GM12891 (cell line): ENCODE measurements at regions not wholly inside any gene's neighbourhood (a gene's known extent, or its start where the extent isn't known, plus 50 kb on each side); places are given as distances from the start of the nearest gene placed in this dataset.

Source experiments
- DNase-seq: peaks from one replicate; pipeline ENCODE4 v3.0.0; 2011; ENCODE audit warnings: low spot score; ENCODE audit not compliant: insufficient read length
- FAIRE-seq: peaks from 2 replicates; lab custom pipeline; 2011; peaks lifted over from hg19 to GRCh38; lab: Jason Lieb, UNC
- PAX5 ChIP-seq: IDR thresholded peaks from 2 replicates; pipeline ENCODE4 v1.6.1; 2011; ENCODE audit warnings: low read length, moderate library complexity, mild to moderate bottlenecking; ENCODE audit not compliant: insufficient read depth, severe bottlenecking
- POLR2A ChIP-seq: IDR thresholded peaks from 2 replicates; pipeline ENCODE4 v1.6.1; 2011; ENCODE audit warnings: low read depth, low read length, control low read depth
- POLR2AphosphoS5 ChIP-seq: IDR thresholded peaks from 2 replicates; pipeline ENCODE4 v1.6.1; 2011; ENCODE audit warnings: low read depth, low read length, control low read depth
- POU2F2 ChIP-seq: IDR thresholded peaks from 2 replicates; pipeline ENCODE4 v1.6.1; 2011; ENCODE audit warnings: low read depth, mild to moderate bottlenecking, control low read depth, low read length, moderate library complexity
- SPI1 ChIP-seq: IDR thresholded peaks from 2 replicates; pipeline ENCODE4 v1.6.1; 2011; ENCODE audit warnings: low read depth, low read length, control low read depth
- TAF1 ChIP-seq: IDR thresholded peaks from 2 replicates; pipeline ENCODE4 v1.6.1; 2011; ENCODE audit warnings: low read depth, low read length, control low read depth

DNA sequence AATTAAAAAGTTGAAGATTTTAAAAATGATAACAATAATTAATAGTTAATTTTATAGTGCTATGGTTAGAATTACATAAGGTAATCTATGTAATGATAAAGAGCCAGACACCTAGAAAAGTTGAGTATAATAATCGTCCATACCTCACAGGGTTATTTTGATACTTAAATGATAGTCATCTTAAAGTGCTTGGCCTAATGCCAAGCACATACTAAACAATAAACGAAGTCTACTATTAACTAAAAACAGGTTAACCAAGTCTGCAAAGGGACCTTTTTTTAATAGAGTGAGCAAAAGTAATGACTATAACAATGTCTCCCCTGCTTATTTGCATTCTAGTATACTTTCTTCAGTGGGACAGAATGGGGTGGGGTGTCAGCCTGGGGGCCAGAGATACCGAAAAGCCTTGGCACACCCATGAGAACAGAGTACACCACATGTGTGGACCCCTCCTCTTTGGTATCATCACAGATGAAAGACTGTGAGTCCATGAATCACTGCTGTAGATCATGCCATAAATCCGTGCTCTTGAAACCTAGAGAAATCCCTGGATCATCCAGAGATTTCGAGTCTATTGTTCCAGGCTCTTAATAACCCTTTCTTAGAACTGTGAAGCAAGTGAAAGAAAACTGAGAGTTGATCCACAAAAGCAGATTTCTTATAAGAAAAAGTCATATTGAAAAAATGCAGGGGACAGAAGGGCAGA is 249.5 kb downstream of the PRELID2 start:
- no peak for FAIRE-seq
- no peak for DNase-seq
- TF ChIP-seq POLR2A (no peak), POLR2AphosphoS5 (no peak), POU2F2 (no peak), SPI1 (no peak), PAX5 (no peak)

DNA sequence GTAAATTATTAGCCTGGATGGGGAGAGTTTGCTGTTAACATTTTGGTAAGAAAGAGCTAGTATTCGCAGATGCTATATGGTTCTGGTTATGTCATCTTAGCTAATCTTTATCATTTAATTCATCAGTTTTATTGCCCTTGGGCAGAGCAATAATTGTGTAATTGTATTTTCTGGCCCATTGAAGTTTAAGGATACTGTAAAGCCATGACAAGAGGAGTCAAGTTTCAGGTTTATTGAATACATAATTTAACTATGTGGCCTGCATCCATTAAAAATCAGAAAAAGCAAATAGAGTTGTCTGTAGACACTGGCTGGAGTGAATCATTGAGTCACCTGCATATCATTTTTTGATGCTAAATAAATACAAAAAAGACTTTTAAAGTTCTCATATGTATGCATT is 255.8 kb downstream of the PRELID2 start:
- TF ChIP-seq POLR2AphosphoS5 (no peak), TAF1 (no peak), POLR2A (no peak), SPI1 (no peak), PAX5 (no peak), POU2F2 (no peak)
- FAIRE-seq (no peak), DNase-seq (no peak)

DNA sequence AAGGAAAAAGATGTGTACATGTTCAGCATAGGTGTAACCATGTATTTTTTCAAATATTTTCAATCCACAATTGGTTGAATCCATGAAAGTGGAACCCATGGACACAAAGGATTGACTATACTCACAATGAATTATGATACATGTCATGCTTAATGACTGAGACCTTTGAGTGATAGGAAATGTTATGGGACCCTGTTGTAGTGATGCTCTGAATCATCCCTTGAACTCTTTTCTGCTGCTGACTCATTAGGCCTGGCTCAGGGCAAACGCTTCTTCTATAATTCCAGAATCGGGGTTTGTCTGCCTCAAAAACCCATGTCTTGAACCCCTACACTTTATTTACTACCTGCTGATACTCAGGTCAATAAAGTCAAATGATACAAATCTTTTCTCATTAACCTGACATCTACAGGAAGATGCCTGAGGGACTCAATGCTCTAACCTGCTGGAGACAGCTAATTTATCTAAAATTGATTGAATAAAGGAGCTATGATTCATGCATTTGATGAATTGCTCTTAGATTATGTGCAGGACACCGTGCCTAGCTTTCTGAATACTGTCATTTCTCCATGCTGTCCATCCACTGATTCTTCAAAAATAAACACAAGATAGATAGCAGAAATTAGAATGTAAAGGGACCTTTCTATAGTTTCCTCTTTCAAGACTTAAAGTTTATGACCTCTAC is 260.1 kb downstream of the PRELID2 start:
- DNase-seq (no peak), FAIRE-seq (no peak)
- TF ChIP-seq SPI1: no peak
- no peak for TF ChIP-seq TAF1
- TF ChIP-seq PAX5: no peak

DNA sequence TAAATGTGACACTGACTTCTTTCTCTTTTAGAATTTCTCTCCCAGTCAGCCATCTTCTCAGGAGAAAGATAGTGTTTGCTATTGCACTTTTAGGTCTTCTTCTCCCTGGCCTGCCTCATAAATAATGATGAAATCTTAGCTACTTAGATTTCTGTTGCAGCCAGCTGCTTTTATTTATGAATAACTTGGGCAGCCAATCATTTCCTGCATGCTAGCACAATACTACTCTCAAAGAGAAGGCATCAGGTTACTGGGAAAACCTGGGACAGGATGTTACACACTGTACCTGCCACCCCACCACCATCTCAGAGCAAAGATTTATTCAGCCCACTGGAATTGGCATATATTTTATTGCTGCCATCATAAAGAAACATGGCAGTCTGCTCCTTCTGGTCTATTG is 266.6 kb downstream of the PRELID2 start:
- TF ChIP-seq POLR2A: no peak
- DNase-seq (no peak), FAIRE-seq (no peak)

DNA sequence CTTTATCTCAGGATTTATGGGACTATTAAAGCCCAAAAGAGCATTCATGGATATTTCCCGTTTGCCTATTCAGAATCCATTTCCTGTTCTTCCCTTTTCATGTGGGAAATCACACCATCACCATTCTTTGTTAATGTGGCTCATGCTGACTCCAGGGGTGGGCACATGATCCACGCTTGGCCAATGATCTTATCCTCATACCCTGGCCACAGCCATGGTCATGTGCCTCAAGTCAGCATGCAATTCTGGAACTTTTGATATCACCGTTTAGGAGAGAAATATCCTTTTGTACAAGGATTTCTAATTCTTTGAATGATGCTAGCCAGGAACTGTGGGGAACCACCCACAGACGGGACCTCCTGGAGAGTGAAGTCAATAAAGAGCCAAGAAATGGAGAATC is 272.2 kb downstream of the PRELID2 start:
- FAIRE-seq (no peak), DNase-seq (no peak)
- no peak for TF ChIP-seq PAX5
- TF ChIP-seq POU2F2: no peak
- no peak for TF ChIP-seq TAF1
- no peak for TF ChIP-seq SPI1
- TF ChIP-seq POLR2AphosphoS5: no peak
- TF ChIP-seq POLR2A: no peak

DNA sequence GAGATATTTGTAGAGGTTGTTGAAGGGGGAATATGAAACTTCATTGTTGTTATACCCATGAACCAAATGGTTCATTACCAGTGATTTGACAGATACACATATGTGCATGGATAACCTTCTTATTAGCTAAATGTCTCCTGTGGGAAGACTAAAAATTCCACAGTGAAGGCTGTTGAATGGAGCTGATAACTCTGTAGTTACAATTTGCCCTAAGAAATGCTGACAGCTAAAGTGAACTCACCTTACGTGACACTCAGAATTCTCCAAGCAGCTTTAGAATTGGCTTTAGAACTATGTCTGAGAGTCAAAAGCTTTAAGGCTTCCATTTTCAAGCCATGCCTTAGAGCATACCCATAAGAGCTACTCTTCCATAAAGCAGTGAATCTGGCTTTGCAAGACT is 276.9 kb downstream of the PRELID2 start:
- FAIRE-seq (no peak), DNase-seq (no peak)
- TF ChIP-seq PAX5 (no peak), SPI1 (no peak), POU2F2 (no peak), POLR2A (no peak), POLR2AphosphoS5 (no peak), TAF1 (no peak)

DNA sequence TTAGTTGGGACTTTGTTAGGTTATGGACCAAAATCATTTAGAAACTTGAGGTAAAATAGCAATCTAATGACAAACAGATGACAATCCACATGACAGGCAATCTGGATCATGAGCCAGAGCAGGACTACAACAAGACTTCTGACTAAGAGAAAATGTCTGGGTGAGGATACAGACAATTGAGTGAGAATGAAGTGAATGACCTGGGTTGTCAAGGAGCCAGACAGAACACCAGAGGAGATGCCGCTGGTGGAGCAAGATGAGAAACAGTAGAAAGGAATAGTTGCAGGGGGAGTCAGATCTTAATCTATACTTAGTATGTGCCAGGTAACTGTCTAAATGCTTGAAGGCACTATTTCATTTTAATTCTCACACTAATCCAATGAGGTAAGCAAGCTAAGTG is 277.8 kb downstream of the PRELID2 start:
- DNase-seq (no peak), FAIRE-seq (no peak)
- TF ChIP-seq PAX5 (no peak), POLR2A (no peak), SPI1 (no peak), POU2F2 (no peak), POLR2AphosphoS5 (no peak), TAF1 (no peak)

DNA sequence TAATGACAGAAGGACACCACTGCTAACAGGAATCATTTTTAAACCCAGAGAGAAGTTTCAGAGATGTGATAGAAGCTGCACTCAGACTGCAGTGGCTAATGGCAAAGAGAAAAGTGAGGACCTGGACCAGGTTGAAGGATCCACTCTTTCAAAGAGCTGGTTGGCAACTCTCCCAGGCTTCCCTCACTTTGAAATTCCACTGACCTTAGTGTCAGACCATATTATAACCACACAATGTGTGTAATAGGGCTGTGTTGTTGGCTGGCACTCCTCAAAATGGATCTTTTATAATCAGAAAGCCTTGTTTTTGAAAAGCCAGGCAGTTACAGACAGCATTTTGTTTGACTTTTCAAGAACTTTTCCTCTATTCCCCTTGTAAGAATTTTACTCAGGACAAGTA is 280.7 kb downstream of the PRELID2 start:
- no peak for TF ChIP-seq SPI1
- TF ChIP-seq POLR2A: no peak
- no peak for TF ChIP-seq POLR2AphosphoS5
- TF ChIP-seq TAF1: no peak
- TF ChIP-seq POU2F2: no peak
- no peak for TF ChIP-seq PAX5
- no peak for FAIRE-seq
- no peak for DNase-seq

DNA sequence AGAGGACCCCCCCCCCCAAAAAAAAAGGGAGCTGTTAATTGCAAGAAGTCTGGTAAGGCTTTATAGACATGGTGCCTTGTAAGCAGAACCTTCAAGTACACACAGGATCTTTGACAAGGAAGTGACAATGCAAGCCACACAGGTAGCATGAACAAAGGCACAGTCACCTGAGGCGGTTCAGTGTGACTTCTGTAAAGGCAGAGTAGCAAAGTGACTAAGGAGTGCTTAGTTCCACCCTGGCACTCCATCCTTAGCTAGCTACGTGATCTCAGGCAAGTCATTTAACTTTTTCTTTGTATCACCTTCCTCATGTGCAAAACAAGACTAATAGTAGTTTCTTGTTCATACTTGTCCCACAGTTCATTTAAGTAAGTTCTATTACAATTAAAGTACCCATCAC is 282.0 kb downstream of the PRELID2 start:
- no peak for DNase-seq
- no peak for TF ChIP-seq PAX5
- no peak for TF ChIP-seq POLR2A
- no peak for TF ChIP-seq SPI1
- no peak for TF ChIP-seq TAF1
- no peak for TF ChIP-seq POU2F2
- no peak for TF ChIP-seq POLR2AphosphoS5
- FAIRE-seq: no peak

DNA sequence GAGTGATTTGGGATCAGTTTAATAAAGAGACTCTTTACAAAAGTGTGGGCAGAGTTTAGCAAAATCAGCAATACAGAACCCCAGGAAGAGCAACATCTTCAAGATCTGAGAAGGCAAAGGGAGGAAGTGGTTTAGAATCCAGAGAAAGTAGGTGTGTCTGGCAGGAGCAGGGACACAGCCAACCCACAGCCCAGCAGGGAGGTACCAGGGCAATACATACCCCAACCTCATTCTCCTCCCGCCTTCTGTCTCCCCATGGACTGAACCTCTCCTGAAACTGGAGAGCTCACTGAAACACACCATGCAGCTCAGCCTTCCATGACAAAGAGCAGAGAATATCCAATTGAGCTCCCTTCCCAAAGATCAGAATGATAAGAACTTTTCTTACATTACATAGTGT is 283.4 kb downstream of the PRELID2 start:
- FAIRE-seq (no peak), DNase-seq (no peak)
- no peak for TF ChIP-seq POLR2A
- TF ChIP-seq TAF1: no peak
- no peak for TF ChIP-seq POLR2AphosphoS5

DNA sequence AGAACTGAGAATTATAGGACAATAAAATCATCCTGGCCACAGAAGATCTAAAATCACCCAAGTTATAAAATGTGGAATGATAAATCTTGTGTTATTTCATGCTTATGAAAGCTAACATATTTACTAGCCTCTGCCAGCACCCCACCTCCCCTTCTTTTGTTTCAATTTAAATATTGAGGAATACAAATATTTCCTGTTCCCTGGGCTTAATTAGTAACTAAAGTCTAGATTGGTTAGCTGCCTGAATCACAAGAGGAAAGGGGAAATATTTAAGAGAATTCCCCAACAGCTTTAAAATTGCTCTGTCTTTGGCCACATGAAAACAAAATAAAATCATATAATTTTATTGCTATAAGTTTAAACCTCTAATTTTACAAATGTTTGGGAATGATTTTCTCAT is 287.0 kb downstream of the PRELID2 start:
- DNase-seq (no peak), FAIRE-seq (no peak)
- TF ChIP-seq TAF1 (no peak), PAX5 (no peak), POLR2AphosphoS5 (no peak), POLR2A (no peak), POU2F2 (no peak), SPI1 (no peak)
